ENCODE measurements at regions not wholly inside any gene's neighbourhood (a gene's known extent, or its start where the extent isn't known, plus 50 kb on each side); places are given as distances from the start of the nearest gene placed in this dataset.

DNA sequence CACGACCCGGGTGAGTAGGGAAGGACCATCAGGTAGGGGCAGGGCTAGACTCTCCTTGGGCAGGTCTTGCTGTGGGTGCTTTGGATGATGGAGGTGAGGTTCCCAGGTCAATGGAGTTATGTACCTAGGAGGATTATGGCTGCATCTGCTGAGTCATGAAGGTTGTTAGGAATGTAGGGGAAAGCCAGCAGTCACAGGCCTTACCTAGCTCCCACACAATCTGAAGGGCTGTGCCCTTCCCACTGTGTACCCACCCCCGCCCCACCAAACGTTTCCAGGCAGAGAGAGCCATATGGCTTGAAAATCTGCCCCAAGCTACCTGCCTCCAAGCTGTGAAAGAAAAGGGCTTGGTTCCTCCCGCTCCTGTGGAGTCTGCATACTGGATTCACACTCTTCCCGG, 573.4 kb upstream of the DPPA4 start:
- TF ChIP-seq CTCF (IDR thresholded peaks at IDR 0.05) (no peak), POLR2AphosphoS5 (IDR thresholded peaks at IDR 0.05) (no peak), POLR2A (IDR thresholded peaks at IDR 0.05) (no peak)

Measured in prostate gland (tissue), 2 donors.